A172 (cell line): ENCODE measurements at regions not wholly inside any gene's neighbourhood (a gene's known extent, or its start where the extent isn't known, plus 50 kb on each side); places are given as distances from the start of the nearest gene placed in this dataset.
"Not testable (repeated sequence)": the region's sequence is repeated elsewhere in the genome, so short reads cannot be mapped to it uniquely, and the experiment has no call there.

Experiments used
- DNase-seq: peaks from one replicate; pipeline ENCODE4 v3.0.0-alpha.2; 2015; ENCODE audit warnings: low spot score

DNA sequence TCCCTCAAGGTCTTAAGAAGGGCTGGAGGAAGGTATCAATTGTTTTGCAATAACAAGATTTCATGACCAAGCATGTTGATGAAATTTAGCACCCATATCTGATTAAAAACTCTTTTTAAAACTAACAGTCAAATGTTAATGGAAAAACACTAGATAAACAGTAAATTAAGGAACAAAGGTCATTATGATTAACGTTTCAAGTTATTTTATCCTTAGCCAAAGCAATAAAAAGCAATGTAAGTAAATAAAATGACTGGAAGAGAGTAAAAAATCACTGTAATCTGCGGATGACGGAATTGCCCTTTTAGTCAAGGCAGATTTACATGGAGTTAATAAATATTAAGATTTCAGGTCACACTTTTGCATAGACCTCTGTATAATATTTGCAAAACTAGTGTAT is 179.5 kb upstream of the KLF6 start:
- DNase-seq, result no peak

- peak; percentile 13 for DNase-seq
Measured at GRCh38 chr10:3963191-3963673, 178.2 kb upstream of the KLF6 start.

- DNase-seq, result no peak
Measured at GRCh38 chr10:3961082-3961481, 176.1 kb upstream of the KLF6 start.

DNA sequence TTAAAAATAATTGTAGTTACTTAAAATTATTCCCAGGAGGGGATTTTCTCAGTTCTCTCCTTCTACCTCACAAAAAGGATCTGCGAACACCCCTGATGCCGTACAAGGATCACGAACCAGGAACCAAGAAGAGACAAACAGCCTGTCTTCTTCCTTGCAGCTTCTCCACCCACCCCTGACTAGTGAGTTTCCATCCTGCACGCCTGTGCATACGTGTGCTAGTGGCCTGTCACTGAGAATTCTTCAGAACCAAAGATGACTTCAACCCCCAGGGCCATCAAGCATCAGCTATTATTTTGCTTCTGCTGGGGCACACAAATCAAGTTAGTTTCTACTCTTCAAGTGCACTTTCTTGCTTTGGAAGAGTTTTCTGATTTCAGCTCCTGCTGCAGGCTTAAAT is 175.5 kb upstream of the KLF6 start:
- DNase-seq, result no peak

- no peak for DNase-seq
Measured at GRCh38 chr10:3959370-3960325, 174.6 kb upstream of the KLF6 start.

- DNase-seq, result no peak
Measured at GRCh38 chr10:3958472-3958996, 173.5 kb upstream of the KLF6 start.

- no peak for DNase-seq
Measured at GRCh38 chr10:3955955-3956617, 171.1 kb upstream of the KLF6 start.

GRCh38 chr10:3955493-3955892 is 170.5 kb upstream of the KLF6 start:
- no peak for DNase-seq

GRCh38 chr10:3954615-3955014 is 169.6 kb upstream of the KLF6 start:
- DNase-seq, result no peak

DNA sequence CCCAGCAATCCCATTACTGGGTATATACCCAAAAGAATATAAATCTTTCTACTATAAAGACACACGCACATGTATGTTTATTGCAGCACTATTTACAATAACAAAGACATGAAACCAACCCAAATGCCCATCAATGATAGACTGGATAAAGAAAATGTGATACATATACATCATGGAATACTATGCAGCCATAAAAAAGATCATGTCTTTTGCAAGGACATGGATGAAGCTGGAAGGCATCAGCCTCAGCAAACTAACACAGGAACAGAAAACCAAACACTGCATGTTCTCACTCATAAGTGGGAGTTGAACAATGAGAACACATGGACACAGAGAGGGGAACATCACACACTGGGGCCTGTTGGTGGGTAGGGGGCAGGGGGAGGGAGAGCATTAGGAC is 169.0 kb upstream of the KLF6 start:
- not testable (repeated sequence) for DNase-seq

GRCh38 chr10:3951993-3952392 is 167.0 kb upstream of the KLF6 start:
- DNase-seq, result no peak

- DNase-seq, result no peak
Measured at GRCh38 chr10:3950676-3951275, 165.8 kb upstream of the KLF6 start.

DNA sequence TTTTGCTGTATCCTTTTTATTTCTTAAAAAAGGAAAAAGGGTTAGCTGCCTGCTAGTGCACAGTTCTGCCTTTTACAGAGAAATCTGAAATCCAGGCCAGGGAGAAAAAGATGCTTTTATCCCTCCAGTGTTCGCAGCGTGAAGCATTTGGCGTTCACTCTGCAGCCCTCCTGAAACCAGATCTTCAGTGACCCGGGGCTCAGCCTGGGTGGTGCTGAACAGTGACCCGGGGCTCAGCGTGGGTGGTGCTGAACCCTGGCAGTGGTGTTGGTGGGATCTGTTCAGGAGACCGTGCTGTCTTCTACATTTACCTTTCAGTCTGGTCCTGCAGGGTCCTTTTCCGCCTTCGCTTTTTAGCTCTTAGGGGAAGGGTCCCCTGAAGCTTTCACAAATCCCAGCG is 164.7 kb upstream of the KLF6 start:
- DNase-seq, result no peak

DNA sequence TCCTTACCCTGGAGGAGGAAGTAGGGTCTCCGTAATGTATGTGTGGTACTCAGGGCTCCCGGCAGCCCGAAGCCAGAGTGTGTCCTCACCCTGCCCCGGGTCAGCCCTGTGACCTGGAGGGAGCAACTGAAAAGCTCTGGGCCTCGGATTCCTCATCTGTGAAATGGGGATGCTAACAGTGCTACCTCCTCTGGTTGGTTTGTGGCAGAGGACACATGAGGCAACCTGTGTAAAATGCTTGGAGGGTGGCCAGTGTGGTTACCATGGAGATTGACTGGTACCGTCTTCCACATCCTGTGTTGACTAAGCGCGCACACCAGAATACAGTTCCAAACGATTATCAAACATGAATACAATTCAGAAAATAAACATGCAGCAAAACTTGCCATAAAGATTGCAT is 163.8 kb upstream of the KLF6 start:
- peak; percentile 72 for DNase-seq

DNA sequence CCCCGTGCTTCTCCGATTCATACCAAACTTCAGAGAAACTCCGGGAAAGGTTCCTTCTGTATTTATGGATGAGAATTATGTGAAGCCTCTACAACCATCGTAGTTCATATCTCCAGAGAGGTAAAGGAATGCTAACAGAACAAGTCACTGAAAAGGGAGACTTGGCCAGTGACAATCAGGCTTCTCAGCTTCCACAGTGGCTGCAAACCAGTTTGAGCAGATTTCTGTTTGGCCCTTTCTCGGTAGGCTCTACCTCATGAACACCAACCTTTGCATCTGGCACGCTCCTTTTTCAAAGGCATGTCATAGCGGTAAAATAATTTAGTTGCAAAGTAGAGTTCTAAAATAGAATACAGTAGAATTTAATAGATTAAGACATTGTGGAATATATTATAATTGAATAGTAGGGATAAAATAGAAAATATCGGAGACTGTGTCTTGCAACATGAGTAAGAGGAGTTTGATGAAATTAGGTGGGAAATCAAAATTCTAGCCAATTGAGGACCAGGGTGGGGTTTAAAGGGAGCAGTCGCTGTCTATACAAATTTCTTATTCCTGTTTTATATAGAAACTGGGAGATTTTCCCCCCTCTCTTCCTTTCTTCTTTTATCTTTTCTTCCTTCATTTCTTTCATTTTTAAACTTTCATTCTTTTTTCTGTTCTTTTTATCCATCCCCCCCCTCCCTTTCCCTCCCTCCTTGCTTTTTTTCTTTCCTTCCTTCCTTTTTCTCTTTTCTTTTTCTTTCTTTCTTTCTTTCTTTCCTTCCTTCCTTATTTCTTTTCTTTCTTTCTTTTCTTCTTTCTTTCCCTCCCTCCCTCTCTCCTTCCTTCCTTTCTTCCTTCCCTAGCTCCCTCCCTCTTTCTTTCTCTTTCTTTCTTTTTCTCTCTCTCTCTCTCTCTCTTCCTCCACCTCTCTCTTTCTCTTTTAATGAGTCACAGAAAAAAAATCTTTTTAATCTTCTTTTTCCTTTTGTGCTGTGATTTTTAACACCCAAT is 161.5 kb upstream of the KLF6 start:
- no peak for DNase-seq

DNA sequence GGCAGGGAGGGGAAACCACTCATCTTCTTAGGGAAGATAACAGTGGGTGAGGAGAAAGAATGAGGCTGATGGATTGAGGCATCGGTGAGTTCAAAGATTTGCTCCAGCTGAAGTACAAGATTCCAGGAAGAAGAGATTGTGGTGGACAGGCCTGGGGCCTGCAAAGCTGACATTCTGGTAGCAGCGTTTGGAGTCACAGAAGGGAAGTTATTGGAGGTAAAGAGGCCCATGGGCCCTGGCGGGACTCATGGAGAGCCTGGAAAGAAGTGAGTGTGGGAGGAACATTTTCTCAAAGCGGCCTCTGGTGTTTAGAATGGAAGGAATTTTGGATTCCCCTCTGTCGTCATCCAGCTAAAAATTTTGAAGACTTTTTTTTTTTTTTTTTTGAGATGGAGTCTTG is 160.0 kb upstream of the KLF6 start:
- no peak for DNase-seq

DNA sequence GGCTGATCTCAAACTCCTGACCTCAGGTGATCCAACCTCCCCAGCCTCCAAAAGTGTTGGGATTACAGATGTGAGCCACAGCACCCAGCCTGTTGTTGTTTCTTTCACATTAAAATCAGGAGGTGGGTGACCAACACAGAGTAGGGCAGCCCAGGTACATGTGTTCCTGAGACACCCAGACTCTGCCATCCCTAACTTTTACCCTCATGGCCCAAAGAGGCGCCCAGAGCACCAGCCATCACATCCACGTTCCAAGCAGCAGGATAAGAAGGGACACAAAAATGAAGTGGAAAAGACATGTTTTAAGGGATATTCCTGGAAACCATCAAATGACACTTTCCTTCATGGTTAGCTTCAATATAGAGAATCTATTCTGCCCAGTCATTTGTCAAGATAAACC is 159.6 kb upstream of the KLF6 start:
- no peak for DNase-seq

DNA sequence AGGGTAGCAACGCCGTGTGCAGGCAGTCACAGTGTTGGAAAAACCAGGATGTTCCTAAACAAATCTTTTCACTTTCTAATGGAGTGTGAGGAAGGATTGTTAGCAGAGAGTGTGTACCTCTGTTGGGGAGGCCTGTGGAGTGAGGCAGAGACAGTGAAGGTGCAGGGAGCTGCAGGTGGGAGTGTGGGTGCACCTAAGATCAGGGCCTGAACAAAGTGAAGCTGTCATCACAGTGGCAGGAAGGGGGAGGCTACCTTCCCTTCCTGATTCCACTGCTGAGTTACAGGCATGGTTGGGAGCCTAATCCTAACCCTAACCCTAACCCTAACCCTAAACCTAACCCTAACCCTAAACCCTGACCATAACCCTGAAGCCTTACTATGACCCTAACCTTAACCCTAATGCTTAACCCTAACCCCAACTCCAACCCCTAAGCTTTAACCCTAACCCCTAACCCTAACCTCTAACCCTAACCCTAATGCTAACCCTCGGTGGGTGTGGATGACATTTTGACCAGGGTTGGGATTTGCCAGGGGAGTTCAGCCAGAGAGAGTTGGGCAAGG is 158.8 kb upstream of the KLF6 start:
- no peak for DNase-seq

DNA sequence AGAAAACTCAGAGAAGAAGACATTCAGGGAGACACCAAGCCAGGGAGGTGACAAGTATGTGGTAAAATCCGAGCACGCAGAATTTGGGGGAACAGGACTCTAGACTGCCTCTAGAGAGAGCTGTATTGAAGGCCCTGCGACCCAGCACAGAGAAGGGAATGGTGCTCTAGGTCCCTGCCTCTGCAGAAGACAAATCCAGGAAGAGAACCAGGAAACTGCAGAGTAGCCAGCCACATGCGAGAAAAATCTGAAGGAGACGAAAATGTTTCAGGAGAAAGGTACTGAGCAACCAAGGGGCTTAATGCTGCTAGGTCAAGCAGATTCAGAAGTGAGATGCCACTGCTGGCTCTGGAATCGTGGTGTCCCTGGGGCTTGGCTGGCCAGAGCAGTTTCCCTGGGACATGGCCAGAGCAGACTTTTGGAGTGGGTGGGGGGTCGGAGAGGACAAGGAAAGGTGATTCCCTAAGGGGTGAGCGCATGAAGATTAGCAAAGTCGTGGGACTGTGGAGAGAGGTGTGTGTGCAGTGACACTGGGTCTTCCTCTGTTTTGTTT is 158.0 kb upstream of the KLF6 start:
- DNase-seq, result no peak

DNA sequence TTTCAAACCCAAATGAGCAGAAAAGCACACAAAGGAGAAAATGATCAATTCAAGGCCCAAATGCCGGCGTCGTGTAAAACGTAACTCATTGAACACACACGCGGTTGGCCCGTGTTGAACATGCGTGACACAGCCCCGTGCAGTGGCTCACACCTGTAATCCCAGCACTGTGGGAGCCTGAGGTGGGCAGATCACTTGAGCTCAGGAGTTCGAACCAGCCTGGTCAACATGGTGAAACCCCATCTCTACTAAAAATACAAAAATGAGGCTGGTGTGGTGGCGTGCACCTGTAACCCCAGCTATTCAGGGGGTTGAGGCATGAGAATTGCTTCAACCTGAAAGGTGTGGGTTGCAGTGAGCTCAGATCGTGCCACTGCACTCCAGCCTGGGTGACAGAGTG is 156.7 kb upstream of the KLF6 start:
- no peak for DNase-seq
